ENCODE measurements at regions not wholly inside any gene's neighbourhood (a gene's known extent, or its start where the extent isn't known, plus 50 kb on each side); places are given as distances from the start of the nearest gene placed in this dataset.
A peak's percentile ranks its signal among the peaks of the same experiment; 100 is the strongest.
"Not testable (repeated sequence)": the region's sequence is repeated elsewhere in the genome, so short reads cannot be mapped to it uniquely, and the experiment has no call there.

DNA sequence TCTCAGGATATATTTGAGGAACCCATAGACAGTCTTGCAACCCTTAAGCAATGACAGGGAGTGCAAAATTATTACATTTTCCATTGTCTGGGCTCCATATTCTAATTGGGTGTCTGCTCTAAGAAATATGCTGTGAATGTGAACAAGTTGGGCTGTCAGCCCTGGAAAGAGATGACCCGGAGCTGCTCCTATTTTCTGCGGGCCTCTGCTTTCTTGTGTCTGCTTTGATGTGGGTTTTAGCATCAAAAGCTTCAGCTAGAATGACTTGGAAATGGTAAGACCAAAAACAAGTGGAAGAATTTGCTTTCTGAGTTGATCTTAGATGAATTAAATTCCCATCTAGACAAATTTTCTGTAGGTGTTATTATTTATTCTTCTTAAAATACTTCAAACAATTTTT, 343.6 kb upstream of the IGFBP3 start:
- DNase-seq, result no peak

DNA sequence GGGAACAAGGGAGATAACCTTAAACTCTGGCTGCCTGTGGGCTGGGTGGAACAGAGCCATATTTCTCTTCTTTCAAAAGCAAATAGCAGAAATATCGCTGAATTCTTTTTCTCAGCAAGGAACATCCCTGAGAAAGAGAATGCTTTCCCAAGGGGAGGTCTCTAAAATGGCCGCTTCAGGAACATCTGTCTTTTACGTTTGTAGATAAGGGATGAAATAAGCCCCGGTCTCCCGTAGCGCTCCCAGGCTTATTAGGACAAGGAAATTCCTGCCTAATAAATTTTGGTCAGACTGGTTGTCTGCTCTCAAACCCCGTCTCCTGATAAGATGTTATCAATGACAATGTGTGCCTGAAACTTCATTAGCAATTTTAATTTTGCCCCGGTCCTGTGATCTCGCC, 340.6 kb upstream of the IGFBP3 start:
- not testable (repeated sequence) for DNase-seq

DNA sequence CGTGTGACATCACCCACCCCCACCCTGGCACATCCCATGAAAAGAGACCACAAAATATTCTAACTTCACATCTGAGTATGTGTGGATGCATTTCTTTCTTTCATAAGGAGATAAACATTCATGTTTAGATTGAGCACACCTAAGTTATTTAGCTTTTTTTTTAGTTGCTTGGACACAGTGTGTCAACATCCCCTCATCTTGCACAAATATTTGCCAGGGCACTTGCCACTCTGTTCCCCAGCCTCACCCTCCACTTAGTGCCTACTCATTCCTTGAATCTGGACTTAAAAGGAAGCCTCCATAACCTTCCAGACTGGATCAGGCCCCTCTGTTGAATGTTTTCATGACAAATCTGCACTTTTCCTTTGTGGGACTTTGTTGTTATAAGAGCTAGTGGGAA, 338.9 kb upstream of the IGFBP3 start:
- DNase-seq, result no peak

DNA sequence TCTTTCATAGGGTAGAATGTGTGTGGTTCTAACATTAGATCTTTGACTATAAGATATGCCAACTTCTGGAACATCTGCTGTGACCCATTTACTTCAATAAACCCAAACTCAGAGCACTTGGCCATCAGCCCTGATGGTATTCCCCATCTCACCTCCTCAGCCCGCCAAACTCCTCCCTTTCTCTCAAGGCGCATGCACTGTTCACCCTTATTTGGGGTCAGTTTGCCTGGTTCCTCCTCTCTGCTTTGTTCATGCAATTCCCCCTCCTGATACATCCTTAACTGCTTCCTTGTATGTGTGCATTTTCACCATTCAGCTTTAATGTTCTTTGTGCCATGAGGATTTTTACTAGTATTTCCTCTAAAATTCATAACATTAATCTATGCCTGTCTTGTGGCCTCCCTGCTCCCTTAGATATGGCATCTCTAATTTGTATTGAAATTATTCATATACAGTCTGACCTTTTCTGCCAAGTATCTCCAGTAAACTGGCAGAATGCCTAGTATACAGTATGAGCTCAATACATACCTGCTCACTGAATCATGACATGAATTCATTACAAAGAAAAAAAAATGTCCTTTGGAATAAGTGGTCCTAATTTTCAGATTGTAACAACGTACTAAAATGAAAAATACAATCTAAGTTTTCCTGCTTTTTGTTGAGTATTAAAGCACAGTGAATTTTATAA, 336.8 kb upstream of the IGFBP3 start:
- no peak for DNase-seq

DNA sequence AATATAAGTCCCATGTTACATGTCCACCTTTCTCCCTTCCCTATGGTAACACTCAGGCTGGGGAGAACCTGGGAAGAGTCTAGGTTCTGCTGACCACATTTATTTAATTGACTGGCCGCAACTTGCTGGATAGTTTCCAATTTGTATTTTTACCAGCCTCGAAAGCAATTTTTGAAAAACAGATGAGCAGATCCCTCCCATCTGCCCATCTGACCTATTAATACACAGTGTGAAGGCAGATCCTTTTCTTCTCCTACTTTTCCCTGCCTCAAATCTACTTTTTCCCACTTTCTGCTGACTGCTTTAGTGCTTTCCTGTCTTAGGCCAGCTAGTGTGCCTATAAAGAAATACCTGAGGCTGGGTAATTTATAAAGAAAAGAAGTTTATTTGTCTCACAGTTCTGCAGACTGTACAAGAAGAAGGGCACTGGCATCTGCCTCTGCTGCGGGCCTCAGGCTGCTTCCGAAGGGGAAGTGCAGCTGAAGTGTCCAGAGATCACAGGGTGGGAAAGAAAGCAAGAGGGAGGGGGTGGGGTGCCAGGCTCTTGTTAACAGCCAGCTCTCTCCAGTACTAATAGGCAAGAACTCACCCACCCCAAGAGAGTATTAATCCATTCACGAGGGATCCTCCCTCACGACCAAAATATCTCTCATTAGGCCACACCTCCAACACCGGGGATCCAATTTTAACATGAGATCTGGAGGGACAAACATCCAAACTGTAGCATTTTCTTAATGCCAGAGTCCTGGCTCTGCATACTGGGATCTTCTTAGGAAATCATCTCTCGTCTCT, 336.0 kb upstream of the IGFBP3 start:
- no peak for DNase-seq

DNA sequence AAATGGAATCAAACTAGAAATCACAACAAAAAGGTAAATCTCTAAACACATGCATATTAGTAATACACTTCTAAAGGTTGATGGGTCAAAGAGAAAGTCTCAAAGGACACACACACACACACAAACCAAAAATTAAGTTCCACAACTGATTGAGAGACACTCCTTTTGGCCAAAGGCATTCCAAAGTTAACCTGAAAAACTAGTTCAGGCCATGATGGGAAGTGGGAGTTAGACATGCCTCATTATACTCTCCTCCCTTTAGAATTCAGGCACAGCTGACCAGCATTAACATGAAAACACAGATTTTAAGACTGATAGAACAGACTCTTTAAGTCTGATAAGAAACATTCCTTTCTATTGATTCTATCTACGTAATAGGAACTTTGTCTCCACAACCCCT, 332.4 kb upstream of the IGFBP3 start:
- no peak for DNase-seq

DNA sequence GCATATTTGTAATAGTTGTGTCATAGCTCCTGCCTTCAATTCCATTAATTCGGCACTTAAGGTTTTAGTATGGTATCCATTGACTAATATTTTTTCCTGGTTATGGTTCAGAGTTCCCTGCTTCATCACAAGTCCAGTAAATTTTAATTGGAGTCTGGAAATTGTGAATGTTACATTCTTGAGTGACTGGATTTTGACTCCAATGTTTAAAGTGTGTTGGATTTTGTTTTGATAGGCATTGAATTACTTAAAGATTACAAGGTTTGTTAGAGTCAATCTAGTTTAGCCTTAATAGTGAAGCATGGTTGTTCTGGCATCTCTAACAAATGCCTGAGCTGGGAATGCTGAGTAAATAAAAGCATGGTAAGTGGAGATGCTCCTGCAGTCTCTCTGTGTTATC, 326.6 kb upstream of the IGFBP3 start:
- DNase-seq, result no peak

DNA sequence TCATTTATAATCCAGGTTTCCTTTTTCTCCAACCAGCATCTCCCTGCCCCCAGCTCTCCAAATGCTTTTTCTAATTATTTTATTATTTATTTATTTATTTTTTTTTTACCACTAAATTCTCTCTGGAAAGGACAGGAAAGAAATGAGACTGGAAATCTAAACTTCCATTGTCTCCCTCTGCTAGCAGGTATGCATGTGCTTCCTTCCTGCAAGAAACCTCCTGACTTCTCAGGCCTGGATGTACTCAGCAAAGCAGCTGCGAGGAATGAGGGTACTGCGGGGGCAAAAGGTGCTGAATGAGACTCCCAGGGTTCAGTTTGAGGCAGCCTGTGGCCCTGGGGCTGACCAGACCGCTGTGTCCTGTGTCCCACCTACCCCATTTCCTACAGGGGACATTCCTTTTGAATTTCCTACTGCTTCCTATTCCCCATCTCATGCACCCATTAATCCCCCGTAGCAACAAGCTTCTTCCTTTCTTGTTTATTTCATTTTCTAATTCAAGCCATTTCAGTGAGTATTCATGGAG, 324.6 kb upstream of the IGFBP3 start:
- no peak for DNase-seq

DNA sequence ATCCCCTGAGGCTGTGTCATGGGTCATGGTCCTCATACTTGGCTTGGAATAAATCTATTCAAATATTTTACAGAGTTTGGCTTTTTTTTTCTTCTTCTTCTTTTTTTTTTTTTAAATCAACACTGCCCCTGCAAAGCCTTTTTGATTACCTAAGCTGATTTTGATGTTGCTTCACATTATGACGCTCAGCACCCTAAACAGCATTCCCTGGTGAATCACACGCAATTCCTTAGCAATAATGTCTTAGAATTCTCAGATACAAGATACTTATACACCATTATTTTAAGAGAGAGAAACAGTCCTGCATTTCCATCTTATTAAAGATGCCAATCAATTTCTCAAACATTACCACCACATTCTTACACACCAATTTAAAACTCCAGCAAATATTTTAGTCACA, 323.7 kb upstream of the IGFBP3 start:
- no peak for DNase-seq

DNA sequence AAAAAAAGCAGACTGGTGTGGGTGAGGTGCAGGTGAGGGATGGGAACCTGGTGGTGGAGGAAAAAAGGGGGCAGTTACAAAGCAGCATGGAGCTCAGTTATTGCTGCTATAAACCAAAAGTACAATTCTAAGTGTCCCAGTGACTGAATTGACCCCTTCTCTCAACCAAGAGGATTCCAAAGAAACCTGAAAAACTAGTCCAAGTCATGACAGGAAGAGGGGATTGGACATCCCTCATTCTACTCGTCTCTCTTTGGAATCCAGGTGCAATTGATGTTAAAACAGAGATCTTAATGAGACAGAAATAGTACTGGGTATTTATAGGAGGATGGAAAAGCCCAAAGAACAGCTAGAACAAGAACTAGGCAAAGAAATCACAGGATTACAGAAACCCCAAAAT, 322.3 kb upstream of the IGFBP3 start:
- no peak for DNase-seq

DNA sequence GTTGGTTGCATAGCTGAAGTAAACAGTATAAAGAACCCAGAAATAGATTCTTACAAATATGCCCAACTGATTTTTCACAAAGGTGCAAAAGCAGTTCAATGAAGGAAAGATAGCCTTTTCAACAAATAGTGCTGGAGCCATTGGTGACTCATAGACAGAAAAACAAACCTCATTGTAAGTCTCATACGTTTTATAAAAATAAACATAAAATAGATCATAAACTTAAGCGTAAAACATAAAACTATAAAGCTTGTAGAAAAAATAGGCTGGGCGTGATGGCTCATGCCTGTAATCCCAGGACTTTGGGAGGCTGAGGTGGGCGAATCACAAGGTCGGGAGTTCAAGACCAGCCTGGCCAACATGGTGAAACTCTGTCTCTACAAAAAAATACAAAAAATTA, 318.8 kb upstream of the IGFBP3 start:
- no peak for DNase-seq

DNA sequence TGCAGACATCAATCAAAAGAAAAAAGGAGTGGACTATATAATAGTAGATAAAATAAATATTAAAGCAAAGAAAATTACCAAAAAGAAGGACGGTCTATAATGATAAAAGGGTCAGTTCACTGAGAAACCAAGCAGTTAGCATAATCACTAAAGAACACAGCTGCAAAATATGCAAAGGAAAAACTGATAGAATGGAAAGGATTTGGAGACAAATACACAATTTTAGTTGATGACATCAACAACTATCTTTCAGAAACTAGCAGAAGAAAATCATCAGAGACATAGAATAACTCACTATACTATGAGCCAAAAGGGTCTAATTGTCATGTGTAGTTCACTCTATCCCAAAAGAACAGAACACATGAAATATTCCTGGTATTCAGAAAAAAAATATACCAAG, 316.4 kb upstream of the IGFBP3 start:
- DNase-seq, result no peak

DNA sequence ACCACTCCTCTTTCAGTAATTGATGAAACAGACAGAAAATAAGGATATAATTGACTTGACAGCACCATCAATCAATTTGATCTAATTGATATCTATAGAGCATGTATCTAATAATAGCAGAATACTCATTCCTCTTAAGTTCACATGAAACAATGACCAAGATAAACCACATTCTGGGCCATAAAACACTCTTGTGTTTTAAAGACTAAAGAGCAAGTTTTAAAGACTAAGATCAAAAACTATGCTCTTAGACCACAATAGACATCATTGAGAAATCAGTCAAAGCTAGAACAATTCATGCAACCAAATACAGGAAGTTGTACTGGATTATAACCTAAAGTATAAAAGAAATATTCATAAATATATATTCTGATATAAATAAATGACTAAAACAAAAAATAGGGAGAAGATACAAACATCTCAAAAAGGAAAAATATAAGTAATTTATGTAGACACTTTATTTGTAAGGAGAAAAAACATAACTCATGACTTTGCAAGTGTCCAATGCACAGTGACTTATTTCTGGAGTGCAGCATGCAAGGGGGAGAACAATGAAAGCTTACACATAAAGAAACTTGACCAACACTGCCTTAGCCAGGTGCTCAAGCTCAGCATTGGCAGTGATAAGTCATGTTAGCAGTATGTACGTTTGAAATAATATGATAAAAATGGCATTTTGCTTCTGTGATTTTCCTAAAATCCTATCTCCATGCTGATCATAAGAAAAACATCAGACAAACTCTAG, 312.7 kb upstream of the IGFBP3 start:
- no peak for DNase-seq

DNA sequence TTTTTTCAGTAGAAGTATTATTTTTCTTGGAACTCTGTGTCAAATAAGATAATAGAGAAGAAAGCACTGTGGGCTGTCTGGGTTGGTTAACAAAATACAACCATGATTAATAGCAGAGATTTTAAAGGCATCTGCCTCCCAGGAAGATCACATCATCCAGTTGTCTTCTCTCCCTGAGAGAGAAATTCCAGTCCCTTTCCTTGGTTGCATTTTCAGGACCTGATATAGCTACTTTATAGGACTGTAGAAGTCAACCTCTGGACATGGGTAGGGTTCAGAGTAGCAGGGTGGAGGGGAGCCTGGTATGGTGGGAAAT, 309.9 kb upstream of the IGFBP3 start:
- no peak for DNase-seq

DNA sequence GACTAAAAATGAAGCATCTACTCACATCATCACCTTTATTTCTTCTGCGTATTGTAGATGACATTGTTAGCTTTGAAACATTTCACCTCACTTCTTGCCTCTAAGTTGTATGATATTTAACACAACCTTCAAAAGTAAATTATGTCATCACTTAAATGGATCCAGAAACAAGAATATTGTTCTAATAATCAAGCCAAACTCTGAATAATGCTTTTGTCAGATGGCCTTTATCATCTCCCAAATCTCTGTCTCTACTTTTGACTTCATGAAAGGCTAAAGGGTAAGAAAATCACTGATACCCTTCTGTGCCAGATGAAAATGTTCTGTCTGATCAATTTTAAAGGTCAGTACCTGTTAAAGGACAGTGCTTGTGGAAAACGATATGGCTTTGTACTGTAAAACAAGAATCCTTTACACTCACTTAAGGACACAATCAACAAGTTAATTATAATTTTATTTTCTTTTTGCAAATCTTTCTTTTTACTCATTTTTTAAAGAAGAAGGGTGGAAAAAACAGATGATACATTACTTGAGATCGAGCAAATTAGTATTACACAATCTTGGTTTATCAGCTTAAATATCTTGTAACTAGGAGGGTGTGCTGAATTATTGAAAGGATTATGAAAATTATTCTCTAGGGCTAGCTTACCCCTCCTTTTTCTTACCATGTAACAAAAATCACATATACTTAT, 309.4 kb upstream of the IGFBP3 start:
- DNase-seq, result no peak

DNA sequence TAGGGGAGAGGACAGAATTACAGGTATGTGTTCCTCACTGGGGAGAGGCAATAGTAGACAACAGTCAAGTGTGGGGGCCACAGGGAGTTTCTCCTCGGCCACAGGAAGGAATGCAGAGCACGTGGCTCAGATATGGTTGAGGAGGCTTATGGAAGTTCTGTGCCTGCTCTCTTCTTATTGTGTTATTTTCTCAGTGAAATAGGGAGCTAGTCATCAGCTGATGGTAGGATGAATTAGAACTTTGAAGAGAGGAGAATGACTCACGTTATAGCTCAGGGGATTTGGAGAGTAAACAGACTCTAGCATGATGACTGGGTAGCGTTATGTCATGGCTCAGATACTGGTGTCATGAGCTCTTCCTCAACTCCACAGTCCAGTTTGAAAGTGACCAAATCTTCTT, 308.3 kb upstream of the IGFBP3 start:
- DNase-seq, result no peak

DNA sequence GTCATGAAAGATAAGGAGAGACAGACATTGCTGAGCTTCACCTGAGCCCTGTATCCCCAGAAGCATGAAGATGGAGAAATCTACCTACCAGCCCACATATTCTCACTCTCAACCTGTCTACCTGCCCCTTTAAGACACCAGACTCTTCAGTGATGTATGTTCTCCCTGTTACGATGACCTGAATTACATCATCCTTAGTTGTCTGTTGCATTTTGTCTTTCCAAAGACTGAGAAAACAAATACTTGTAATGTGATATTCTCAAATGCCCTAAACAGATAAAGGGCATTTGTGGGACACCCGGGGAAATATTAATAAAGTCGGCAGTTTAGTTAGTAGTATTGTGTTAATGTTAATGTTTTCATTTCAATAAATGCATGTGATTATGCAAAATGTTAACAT, 305.8 kb upstream of the IGFBP3 start:
- no peak for DNase-seq

DNA sequence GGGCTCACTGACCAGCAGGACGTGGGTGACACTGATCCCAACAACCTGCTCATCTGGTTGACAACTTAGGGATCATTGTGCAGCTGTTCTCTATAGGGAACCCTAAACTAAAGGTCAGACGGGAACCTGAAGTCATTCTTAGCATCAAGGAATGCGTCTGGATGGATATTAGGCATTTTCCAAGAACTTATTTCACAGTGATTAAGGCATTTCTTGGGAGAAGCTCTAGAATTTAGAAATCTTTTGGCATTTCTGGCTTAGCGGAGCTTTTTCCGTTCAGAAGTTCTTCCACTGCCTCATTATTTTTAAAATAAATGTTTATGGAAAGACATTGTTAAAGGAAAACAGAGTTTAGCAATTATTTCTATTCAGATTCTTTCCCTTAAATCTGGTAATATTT, 303.3 kb upstream of the IGFBP3 start:
- DNase-seq, result no peak

DNA sequence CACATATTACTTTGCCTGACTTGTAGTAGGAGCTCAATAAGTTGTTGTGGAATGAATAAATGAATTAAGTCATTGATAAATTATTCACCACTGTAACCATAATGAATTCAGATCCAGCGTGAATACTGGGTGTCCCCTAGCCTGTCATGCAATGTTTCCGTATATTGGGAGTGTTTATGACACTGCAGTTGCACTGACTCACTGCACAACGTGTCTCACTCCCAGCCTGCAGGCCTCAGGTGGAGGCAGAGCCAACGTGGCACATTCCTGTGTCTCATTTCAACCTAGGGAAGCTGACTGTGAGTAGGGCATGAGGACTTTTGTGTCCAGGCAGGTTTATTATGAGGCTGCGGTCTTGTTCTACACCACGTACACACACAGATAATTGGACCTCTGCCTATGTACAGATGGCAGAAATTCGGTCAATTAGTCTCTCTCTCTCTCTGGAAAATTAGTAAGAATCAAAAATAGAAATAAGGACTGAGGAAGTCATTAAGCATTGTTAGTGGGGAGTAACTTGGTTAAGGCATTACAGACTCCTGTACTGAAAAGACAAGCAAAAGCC, 299.1 kb upstream of the IGFBP3 start:
- DNase-seq, result no peak

DNA sequence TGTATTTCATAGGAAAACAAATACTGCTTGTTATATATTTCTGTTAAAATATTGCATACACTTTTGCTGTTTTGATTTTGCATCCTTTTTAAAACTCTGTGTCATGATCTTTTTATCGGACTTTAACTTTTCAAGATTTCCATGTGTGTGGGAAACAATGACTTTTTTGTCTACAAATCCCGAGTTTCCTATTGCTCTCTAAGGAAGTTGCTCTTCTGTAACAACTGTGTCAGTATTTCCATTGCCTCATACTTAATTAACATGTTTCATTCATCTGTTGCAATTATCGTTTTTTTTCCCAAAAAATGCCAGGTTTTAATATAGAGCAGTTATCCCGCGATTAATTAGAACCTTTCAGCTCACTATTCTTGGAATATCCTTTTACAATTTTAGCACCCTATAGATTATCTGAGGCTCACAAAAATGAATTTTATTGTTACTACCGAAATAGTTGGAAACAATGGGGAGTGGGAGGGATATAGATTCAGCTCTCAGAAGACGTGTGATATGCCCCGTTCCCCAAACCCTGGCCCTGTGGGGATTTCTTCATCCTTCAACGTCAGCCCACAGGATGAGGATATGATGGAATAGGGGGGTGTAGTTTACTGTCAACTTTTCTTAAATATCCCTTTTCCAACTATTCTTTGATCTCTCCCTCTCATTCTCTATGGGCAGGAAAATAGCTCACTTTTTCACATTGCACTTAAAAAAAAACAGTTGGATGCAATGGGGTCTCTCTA, 297.6 kb upstream of the IGFBP3 start:
- no peak for DNase-seq

DNA sequence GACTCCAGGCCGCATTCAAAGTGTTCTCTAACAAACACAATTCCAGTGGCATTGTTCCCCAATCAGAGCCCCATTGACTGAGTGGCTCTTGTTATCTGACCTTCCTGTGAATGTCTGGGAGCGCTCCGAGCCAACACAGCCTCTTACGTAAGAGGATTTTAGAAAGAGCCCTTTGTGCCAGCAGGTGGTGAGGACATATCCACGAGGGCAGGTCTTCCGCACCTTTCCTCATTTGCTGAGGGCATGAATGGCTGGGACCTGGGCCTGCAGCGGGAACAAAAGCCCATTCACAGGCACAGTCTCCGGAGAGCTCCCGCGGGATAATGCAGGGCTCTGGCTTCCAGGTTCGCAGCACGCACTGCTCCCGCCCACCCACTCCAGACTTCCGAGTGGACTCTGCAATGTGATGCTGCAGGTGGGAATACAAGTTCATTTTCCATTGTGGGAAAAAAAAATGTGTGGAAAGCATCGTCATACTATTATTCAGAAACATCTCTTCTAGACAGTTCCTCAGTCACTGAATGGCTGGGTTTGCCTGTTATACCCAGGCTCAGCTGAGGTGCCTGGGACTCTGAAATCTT, 295.0 kb upstream of the IGFBP3 start:
- peak; percentile 13 for DNase-seq

DNA sequence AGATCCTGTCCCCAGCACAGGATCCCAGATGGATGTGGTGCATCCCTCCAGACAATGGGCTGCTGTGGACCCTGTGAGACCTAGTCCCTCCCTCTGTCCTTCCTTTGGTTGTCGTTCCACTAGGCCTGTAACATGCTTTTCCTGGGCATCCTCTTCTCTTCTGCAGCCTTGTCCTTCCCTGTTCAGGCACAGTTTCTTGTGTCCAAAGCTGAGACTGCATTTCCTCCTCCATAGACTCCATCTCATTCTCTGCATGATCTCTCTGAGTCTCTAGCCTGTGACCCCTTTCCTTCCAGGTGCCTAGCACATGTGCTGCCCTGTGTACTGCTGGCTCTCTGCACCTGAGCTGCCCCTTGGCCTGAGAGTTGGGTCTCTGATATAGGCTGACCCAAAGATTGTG, 293.5 kb upstream of the IGFBP3 start:
- no peak for DNase-seq

Data from midbrain (tissue), 1 donor.